GM19043 (cell line): ENCODE measurements at regions not wholly inside any gene's neighbourhood (a gene's known extent, or its start where the extent isn't known, plus 50 kb on each side); places are given as distances from the start of the nearest gene placed in this dataset.
"Not testable (repeated sequence)": the region's sequence is repeated elsewhere in the genome, so short reads cannot be mapped to it uniquely, and the experiment has no call there.

Source experiments
- ATAC-seq: cut with Tn5 transposase; IDR thresholded peaks from one replicate; pipeline ENCODE4 v1.9.1; 2021; ENCODE audit warnings: low read depth; ENCODE audit not compliant: unreplicated experiment

- no peak for ATAC-seq
Observed at GRCh38 chr12:44457465-44457864, 418.6 kb downstream of the NELL2 start.

- ATAC-seq = not testable (repeated sequence)
Observed at GRCh38 chr12:44454959-44455358, 421.2 kb downstream of the NELL2 start.

- ATAC-seq = no peak
Observed at GRCh38 chr12:44446181-44446580, 429.9 kb downstream of the NELL2 start.

- peak; percentile 39 for ATAC-seq
Observed at GRCh38 chr12:44441155-44441554, 435.0 kb downstream of the NELL2 start.
